Fibroblast of mammary gland (primary cell): ENCODE measurements at regions not wholly inside any gene's neighbourhood (a gene's known extent, or its start where the extent isn't known, plus 50 kb on each side); places are given as distances from the start of the nearest gene placed in this dataset.

Source experiments
- DNase-seq: peaks from one replicate; pipeline ENCODE4 v3.0.0-alpha.2; 2010; ENCODE audit warnings: low read depth
- H3K4me3 ChIP-seq: 2 replicates; pipeline ENCODE4 v1.5.1; 2011; ENCODE audit warnings: low read depth, mild to moderate bottlenecking, low read length, moderate library complexity; ENCODE audit not compliant: control insufficient read depth
- TF ChIP-seq, protein P1 (sequence below): conservative IDR thresholded peaks from 2 replicates; pipeline ENCODE4 v1.5.1; 2011; ENCODE audit warnings: low read depth, low read length, inconsistent platforms; ENCODE audit not compliant: control insufficient read depth, insufficient read depth

DNA sequence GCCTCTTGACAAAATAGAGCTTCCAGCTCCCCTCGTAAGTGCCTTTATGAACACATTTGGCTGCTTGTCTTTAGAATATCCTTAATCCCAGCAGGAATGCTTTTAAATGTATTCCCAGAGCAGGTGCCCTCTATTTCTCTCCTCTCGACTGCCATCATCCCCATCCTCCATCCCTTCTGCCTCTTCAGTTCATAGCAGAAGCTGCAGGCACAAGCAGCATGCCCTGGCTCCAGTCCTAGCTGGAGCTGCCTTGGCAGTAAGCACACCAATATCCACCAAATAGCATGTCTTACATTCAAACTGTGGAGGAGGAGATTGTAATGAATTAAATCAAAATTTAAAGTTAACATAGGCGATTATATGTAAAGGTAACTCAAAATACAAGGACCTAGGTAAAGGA lies 891.3 kb upstream of the SLC39A10 start:
- TF ChIP-seq, protein P1, sequence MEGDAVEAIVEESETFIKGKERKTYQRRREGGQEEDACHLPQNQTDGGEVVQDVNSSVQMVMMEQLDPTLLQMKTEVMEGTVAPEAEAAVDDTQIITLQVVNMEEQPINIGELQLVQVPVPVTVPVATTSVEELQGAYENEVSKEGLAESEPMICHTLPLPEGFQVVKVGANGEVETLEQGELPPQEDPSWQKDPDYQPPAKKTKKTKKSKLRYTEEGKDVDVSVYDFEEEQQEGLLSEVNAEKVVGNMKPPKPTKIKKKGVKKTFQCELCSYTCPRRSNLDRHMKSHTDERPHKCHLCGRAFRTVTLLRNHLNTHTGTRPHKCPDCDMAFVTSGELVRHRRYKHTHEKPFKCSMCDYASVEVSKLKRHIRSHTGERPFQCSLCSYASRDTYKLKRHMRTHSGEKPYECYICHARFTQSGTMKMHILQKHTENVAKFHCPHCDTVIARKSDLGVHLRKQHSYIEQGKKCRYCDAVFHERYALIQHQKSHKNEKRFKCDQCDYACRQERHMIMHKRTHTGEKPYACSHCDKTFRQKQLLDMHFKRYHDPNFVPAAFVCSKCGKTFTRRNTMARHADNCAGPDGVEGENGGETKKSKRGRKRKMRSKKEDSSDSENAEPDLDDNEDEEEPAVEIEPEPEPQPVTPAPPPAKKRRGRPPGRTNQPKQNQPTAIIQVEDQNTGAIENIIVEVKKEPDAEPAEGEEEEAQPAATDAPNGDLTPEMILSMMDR = no peak
- DNase-seq = no peak
- H3K4me3 ChIP-seq = no peak overlapping the region

- DNase-seq = no peak
- TF ChIP-seq, protein P1 = no peak
- no peak overlapping the region for H3K4me3 ChIP-seq
Observed at GRCh38 chr2:194750926-194751325, 906.1 kb upstream of the SLC39A10 start.

- TF ChIP-seq, protein P1 = no peak
- DNase-seq = no peak
- H3K4me3 ChIP-seq = no peak overlapping the region
Observed at GRCh38 chr2:194745557-194746146, 911.4 kb upstream of the SLC39A10 start.

DNA sequence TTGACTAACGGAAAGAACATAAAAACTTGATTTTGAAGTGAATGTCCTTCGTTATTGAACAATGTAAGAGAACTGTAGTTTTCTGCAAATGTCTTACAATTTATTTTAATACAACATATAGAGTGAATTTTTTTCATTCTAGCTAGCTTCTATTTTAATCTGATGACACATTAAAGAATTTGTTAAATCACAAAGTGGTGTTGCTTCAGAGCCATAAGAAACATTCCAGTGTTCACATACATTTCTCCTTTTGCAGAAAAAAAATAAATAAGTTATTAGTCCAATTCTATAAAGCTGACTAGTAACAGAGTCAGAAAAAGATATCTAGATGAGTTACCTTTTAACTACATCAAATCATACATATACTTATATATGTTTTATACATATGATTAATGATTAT lies 914.3 kb upstream of the SLC39A10 start:
- TF ChIP-seq, protein P1 = no peak
- DNase-seq = no peak
- no peak overlapping the region for H3K4me3 ChIP-seq

DNA sequence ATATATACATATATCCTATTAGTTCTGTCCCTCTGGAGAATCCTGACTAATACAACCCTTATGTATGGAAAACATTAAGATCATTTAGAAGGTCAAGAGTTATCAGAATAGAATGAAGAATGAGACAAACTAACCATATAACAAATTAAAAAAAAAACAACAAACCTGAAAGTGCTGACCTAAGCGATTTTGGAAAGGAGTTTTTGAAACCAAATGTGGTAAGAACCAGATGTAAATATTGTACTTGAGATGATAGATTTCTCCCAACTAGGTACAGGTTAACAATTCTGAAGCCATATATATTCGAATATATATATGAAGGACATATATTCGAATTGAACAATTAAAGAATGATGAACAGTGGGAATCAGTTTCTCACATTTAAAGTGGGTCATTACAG lies 917.8 kb upstream of the SLC39A10 start:
- DNase-seq = no peak
- TF ChIP-seq, protein P1 = no peak
- H3K4me3 ChIP-seq = no peak overlapping the region

DNA sequence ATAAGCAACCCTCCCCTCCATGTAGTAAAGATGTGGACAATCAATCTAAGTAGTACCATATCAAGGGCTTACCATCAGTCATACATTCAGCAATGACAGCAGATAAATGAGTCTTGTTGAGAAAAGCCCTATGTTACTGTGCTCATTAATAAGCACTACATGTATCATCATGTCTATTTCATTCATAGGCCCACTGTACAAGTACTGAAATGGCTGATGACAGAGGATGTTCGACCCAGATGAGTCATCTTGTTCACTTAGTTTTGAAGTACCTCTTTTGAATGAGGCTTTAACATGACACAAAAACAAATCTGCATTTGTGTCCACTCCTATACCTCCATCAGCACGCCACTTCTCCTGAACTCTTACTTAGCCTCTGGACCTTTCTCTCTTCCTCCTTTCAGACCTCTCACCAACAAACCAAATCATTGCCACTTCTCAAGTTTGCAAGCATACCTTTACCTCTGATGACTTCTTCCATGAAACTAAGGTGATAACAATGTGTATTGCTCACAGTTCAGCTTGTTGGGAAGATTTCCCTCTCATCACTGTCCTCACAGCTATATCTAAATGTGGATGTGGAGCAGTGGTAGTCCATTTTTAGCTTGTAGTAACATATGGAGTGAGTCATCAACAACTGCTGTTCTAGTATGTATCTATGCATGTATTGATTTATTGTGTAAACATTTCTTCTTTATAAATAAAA lies 921.0 kb upstream of the SLC39A10 start:
- TF ChIP-seq, protein P1 = no peak
- no peak overlapping the region for H3K4me3 ChIP-seq
- DNase-seq = no peak
